Glutamatergic neuron (in vitro differentiated cells): ENCODE measurements at regions not wholly inside any gene's neighbourhood (a gene's known extent, or its start where the extent isn't known, plus 50 kb on each side); places are given as distances from the start of the nearest gene placed in this dataset.

Source experiments
- DNase-seq: peaks from one replicate; pipeline ENCODE4 v3.0.0; 2022
- H3K27ac Mint-ChIP-seq: one replicate; pipeline ENCODE4 v1.8.0; 2020; ENCODE audit warnings: mild to moderate bottlenecking, mixed read lengths, inconsistent platforms; ENCODE audit not compliant: unreplicated experiment
- H3K27me3 Mint-ChIP-seq: one replicate; pipeline ENCODE4 v1.8.0; 2020; ENCODE audit warnings: mild to moderate bottlenecking, moderate library complexity, mixed read lengths, inconsistent platforms; ENCODE audit not compliant: unreplicated experiment
- H3K36me3 Mint-ChIP-seq: one replicate; pipeline ENCODE4 v1.8.0; 2020; ENCODE audit warnings: mild to moderate bottlenecking, mixed read lengths, inconsistent platforms; ENCODE audit not compliant: unreplicated experiment
- H3K4me1 Mint-ChIP-seq: one replicate; pipeline ENCODE4 v1.8.0; 2020; ENCODE audit warnings: mild to moderate bottlenecking, low read depth, mixed read lengths, inconsistent platforms; ENCODE audit not compliant: unreplicated experiment
- H3K4me3 Mint-ChIP-seq: one replicate; pipeline ENCODE4 v1.8.0; 2020; ENCODE audit warnings: mild to moderate bottlenecking, mixed read lengths, inconsistent platforms; ENCODE audit not compliant: unreplicated experiment
- H3K9me3 Mint-ChIP-seq: one replicate; pipeline ENCODE4 v1.8.0; 2020; ENCODE audit warnings: mild to moderate bottlenecking, moderate library complexity, mixed read lengths, inconsistent platforms; ENCODE audit not compliant: unreplicated experiment
- CTCF ChIP-seq: fragments of 200-600 bp; sonication (generic); IDR thresholded peaks from one replicate; pipeline ENCODE4 v1.5.0; 2021; ENCODE audit not compliant: partially characterized antibody, unreplicated experiment

- H3K27me3 Mint-ChIP-seq, result no peaks in the 10 kb centered on the region
Observed at GRCh38 chr4:125390727-125391126, 76.0 kb downstream of the FAT4 start.

GRCh38 chr4:125392694-125393093 is 77.9 kb downstream of the FAT4 start:
- no peak for TF ChIP-seq CTCF
- Mint-ChIP-seq H3K4me3 (no peak overlapping the region), H3K27ac (no peak overlapping the region), H3K27me3 (no peaks in the 10 kb centered on the region), H3K4me1 (no peaks in the 10 kb centered on the region), H3K36me3 (no peaks in the 10 kb centered on the region), H3K9me3 (no peaks in the 10 kb centered on the region)
- DNase-seq, result no peak

More at GRCh38 chr4:125390727-125391126, 76.0 kb downstream of the FAT4 start:
- H3K4me1 Mint-ChIP-seq, result no peaks in the 10 kb centered on the region
- TF ChIP-seq CTCF, result no peak
- H3K9me3 Mint-ChIP-seq, result no peaks in the 10 kb centered on the region
- no peaks in the 10 kb centered on the region for H3K36me3 Mint-ChIP-seq
- no peak overlapping the region for H3K27ac Mint-ChIP-seq
- no peak for DNase-seq
- no peak overlapping the region for H3K4me3 Mint-ChIP-seq

- H3K27me3 Mint-ChIP-seq, result no peaks in the 10 kb centered on the region
- no peaks in the 10 kb centered on the region for H3K4me1 Mint-ChIP-seq
- H3K4me3 Mint-ChIP-seq, result no peak overlapping the region
- H3K9me3 Mint-ChIP-seq, result no peaks in the 10 kb centered on the region
- H3K27ac Mint-ChIP-seq, result no peak overlapping the region
- no peak for TF ChIP-seq CTCF
- H3K36me3 Mint-ChIP-seq, result no peaks in the 10 kb centered on the region
- no peak for DNase-seq
Observed at GRCh38 chr4:125393825-125394224, 79.1 kb downstream of the FAT4 start.

DNA sequence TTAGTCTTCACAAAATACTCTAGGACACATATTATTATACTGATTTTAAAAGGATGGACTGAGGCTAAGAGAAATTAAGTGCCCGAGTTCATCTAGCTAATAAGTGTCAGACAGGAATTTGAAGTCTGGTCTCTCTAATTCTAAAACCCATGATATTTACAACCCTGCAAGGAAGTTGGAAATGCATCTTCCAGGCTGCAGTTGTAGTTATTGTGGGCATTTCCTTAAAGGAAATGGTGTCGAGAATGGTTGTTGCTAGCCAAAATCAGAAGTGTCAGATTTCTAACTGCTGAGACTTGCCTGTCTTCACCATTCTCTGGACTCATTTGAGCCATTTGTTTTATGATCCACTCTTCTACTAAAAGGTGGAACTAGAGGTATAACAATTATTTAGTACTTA is 82.5 kb downstream of the FAT4 start:
- H3K9me3 Mint-ChIP-seq, result no peaks in the 10 kb centered on the region
- DNase-seq, result no peak
- TF ChIP-seq CTCF, result no peak
- H3K27ac Mint-ChIP-seq, result no peak overlapping the region
- H3K27me3 Mint-ChIP-seq, result no peaks in the 10 kb centered on the region
- H3K4me1 Mint-ChIP-seq, result no peaks in the 10 kb centered on the region
- no peak overlapping the region for H3K4me3 Mint-ChIP-seq
- H3K36me3 Mint-ChIP-seq, result no peaks in the 10 kb centered on the region

DNA sequence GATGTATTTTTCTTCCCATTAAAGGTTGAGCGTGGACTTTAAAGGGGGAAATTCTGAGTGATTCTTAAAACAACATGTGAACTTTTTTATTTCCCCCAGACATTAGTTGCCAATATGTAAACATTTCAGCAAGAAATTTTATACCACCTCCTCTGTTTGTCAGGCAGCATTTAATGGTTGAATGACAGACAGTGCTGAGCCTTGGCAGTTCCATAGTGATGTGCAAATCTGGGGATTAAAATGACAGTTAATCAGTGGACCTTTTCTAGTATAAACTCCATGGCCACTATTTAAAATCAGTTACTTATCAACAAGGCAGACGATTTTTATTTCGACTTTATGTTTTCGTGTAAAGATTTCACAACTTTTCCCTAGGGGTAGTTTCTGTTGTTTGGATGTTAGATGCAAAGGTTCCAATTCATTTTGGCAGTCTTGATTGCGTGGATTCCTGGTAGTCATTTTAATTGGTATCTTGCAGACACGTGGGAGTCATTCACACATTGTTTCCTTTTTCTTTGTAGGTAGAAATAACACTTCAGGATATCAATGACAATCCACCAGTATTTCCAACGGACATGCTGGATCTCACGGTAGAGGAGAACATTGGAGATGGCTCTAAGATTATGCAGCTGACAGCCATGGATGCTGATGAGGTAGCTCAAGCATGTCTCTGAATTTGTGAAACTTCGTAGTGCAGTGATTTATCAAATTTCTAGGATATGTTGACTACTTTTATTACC is 83.7 kb downstream of the FAT4 start:
- no peak for DNase-seq
- Mint-ChIP-seq H3K4me3 (no peak overlapping the region), H3K4me1 (no peaks in the 10 kb centered on the region), H3K27me3 (no peaks in the 10 kb centered on the region), H3K36me3 (no peaks in the 10 kb centered on the region), H3K27ac (no peak overlapping the region), H3K9me3 (no peaks in the 10 kb centered on the region)
- TF ChIP-seq CTCF, result no peak
